ENCODE measurements at regions not wholly inside any gene's neighbourhood (a gene's known extent, or its start where the extent isn't known, plus 50 kb on each side); places are given as distances from the start of the nearest gene placed in this dataset.
"Not testable (repeated sequence)": the region's sequence is repeated elsewhere in the genome, so short reads cannot be mapped to it uniquely, and the experiment has no call there.

DNA sequence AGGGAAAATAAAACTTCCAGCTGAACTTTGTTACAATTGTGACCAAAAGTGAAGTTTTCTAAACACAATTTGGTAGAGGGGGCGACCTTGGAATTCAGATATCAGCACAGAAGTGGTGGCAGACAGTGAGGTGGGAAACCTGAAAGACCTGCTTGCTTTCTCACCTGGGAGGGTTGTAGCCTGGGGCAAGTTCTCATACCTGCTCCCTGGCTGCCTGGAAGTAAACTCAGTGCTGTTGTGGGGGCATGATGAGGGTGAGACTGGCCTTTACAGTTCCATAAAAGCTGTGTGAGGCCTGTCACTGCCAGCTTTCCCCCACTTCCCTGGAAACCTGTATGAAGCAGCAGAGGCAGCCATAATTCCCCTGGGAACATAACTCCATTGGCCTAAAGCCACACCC, 1180.2 kb downstream of the FAM133A start:
- TF ChIP-seq, protein P1, sequence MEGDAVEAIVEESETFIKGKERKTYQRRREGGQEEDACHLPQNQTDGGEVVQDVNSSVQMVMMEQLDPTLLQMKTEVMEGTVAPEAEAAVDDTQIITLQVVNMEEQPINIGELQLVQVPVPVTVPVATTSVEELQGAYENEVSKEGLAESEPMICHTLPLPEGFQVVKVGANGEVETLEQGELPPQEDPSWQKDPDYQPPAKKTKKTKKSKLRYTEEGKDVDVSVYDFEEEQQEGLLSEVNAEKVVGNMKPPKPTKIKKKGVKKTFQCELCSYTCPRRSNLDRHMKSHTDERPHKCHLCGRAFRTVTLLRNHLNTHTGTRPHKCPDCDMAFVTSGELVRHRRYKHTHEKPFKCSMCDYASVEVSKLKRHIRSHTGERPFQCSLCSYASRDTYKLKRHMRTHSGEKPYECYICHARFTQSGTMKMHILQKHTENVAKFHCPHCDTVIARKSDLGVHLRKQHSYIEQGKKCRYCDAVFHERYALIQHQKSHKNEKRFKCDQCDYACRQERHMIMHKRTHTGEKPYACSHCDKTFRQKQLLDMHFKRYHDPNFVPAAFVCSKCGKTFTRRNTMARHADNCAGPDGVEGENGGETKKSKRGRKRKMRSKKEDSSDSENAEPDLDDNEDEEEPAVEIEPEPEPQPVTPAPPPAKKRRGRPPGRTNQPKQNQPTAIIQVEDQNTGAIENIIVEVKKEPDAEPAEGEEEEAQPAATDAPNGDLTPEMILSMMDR (IDR thresholded peaks at IDR 0.05; ENCODE audit: control insufficient read depth, insufficient read depth, low read depth, low read length, missing control alignments), result no peak
- DNase-seq (ENCODE audit: low read depth), result no peak
- H3K4me3 ChIP-seq (ENCODE audit: control insufficient read depth, low read depth, low read length), result no peak overlapping the region

DNA sequence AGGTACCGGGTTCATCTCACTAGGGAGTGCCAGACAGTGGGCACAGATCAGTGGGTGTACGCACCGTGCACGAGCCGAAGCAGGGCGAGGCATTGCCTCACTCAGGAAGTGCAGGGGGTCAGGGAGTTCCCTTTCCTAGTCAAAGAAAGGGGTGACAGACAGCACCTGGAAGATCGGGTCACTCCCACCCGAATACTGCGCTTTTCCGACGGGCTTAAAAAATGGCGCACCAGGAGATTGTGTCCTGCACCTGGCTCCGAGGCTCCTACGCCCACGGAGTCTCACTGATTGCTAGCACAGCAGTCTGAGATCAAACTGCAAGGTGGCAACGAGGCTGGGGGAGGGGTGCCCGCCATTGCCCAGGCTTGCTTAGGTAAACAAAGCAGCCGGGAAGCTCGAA, 1188.5 kb downstream of the FAM133A start:
- not testable (repeated sequence) for H3K4me3 ChIP-seq (ENCODE audit: control insufficient read depth, low read depth, low read length); DNase-seq (ENCODE audit: low read depth)

DNA sequence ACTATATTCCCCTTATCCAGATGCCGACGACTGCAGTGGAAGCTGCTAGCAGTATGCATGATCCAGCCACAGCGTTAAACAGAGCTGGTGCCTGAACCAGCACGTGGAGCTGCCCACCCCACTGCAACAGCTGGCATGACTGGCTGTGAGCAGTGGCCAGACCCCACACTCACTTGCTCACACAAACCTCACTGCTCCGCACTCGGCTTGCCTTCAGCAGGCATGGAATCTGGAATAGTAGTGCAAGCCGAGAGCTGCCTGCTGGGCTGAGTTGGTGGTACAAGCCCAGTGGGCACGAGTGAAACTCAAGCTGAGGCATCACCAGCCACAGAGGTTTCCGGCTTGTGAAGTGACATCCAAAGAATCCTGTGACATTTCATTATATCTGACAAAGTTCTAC, 1197.6 kb downstream of the FAM133A start:
- H3K4me3 ChIP-seq (ENCODE audit: control insufficient read depth, low read depth, low read length), result no peak overlapping the region
- no peak for DNase-seq (ENCODE audit: low read depth)
- TF ChIP-seq, protein P1 (IDR thresholded peaks at IDR 0.05; ENCODE audit: control insufficient read depth, insufficient read depth, low read depth, low read length, missing control alignments), result no peak

DNA sequence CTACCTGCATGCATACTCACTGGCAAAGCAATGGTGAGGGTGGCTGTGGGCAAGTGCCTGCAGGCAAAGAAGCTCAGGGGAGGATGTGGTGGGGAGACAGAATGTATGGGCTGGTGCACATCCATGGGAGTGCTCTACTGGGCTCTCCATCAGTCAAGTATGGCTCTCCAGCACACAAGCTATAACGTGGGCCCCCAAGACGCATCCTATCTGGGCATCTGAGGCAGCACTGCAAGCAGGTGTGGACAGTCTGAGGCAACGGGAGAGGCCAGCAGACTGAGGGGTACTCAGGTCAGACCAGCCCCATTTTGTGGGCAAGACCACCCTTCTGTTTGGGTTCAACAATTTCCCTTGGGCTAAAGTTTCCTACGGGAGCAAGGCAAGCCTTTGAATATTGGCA, 1227.8 kb downstream of the FAM133A start:
- TF ChIP-seq, protein P1 (IDR thresholded peaks at IDR 0.05; ENCODE audit: control insufficient read depth, insufficient read depth, low read depth, low read length, missing control alignments), result no peak
- DNase-seq (ENCODE audit: low read depth), result no peak
- no peak overlapping the region for H3K4me3 ChIP-seq (ENCODE audit: control insufficient read depth, low read depth, low read length)

DNA sequence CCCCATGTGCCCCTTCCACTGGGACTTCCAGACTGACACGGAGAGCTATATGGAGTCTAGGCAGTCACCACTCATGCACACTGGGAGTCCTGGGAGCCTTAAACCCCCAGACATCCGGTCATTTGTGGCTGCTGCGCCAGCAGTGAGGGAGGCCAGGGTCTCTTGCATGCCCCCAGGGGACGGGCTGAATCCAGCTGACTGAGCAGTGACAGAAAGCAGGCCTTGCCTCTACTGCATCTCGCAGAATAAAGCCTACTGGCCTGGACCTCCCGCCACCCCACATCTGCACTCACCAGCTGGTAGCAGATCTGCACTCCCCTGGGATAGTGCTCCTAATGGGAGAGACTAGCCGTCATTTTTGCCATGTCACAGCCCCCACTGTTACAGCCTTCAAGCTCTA, 1234.2 kb downstream of the FAM133A start:
- TF ChIP-seq, protein P1 (IDR thresholded peaks at IDR 0.05; ENCODE audit: control insufficient read depth, insufficient read depth, low read depth, low read length, missing control alignments), result no peak
- no peak overlapping the region for H3K4me3 ChIP-seq (ENCODE audit: control insufficient read depth, low read depth, low read length)
- DNase-seq (ENCODE audit: low read depth), result no peak

DNA sequence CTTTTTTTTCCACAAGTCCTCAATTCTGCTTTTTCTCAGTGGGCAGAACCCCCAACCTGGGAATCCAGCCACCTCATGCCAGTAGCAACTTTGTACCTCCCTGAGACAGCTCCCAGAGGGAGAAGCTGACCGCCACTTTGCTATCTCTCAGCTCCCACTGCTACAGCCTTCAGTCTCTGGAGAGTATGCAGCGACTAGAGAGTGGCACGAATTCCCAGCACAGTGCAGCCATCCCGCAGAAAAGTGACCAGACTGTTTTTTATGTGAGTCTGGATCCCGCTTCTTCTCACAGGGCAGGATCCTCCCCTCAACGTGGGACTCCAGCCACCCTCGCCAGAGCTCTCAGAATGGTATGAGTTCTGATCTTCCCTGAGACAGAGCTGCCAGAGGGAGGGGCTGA, 1234.6 kb downstream of the FAM133A start:
- TF ChIP-seq, protein P1 (IDR thresholded peaks at IDR 0.05; ENCODE audit: control insufficient read depth, insufficient read depth, low read depth, low read length, missing control alignments), result no peak
- H3K4me3 ChIP-seq (ENCODE audit: control insufficient read depth, low read depth, low read length), result no peak overlapping the region
- no peak for DNase-seq (ENCODE audit: low read depth)

DNA sequence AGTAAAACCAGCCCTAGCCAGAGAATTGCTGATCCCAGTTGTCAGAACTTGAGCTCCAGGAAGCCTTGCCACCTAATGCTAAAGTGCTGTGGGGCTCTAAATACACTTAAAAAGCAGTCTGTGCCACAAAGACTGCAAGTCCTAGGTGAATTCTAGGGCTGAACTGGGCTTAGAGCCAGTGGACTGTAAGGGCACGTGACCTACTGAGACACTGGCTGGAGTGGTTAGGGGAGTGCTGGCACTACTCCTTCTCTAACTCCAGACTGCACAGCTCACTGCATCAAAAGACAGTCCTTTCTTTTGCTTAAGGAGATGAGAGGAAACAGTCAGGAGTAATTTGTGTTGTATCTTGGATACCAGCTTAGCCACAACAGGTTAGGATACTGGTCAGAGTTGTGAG, 1240.2 kb downstream of the FAM133A start:
- no peak for DNase-seq (ENCODE audit: low read depth)
- TF ChIP-seq, protein P1 (IDR thresholded peaks at IDR 0.05; ENCODE audit: control insufficient read depth, insufficient read depth, low read depth, low read length, missing control alignments), result no peak
- no peak overlapping the region for H3K4me3 ChIP-seq (ENCODE audit: control insufficient read depth, low read depth, low read length)
